HCEC 1CT (cell line): ENCODE measurements at regions not wholly inside any gene's neighbourhood (a gene's known extent, or its start where the extent isn't known, plus 50 kb on each side); places are given as distances from the start of the nearest gene placed in this dataset.

ENCODE experiments used
- DNase-seq: peaks from one replicate; pipeline ENCODE4 v3.0.0-alpha.2; 2017

- DNase-seq: no peak
Observed at GRCh38 chr10:59090817-59091622, 85.4 kb upstream of the PHYHIPL start.

- no peak for DNase-seq
Observed at GRCh38 chr10:59093461-59093860, 83.0 kb upstream of the PHYHIPL start.

GRCh38 chr10:59096631-59097030, 79.8 kb upstream of the PHYHIPL start:
- DNase-seq: no peak

- DNase-seq: peak; percentile 71
Observed at GRCh38 chr10:59098387-59098786, 78.1 kb upstream of the PHYHIPL start.

- DNase-seq: peak; percentile 33
Observed at GRCh38 chr10:59098831-59099452, 77.5 kb upstream of the PHYHIPL start.

GRCh38 chr10:59099481-59099880, 77.0 kb upstream of the PHYHIPL start:
- DNase-seq: peak; percentile 13

GRCh38 chr10:59102394-59102793, 74.0 kb upstream of the PHYHIPL start:
- DNase-seq: no peak

- no peak for DNase-seq
Observed at GRCh38 chr10:59104186-59104585, 72.3 kb upstream of the PHYHIPL start.

- DNase-seq: no peak
Observed at GRCh38 chr10:59106441-59106840, 70.0 kb upstream of the PHYHIPL start.

GRCh38 chr10:59107147-59107546, 69.3 kb upstream of the PHYHIPL start:
- DNase-seq: no peak

GRCh38 chr10:59108296-59108870, 68.1 kb upstream of the PHYHIPL start:
- DNase-seq: no peak

- DNase-seq: no peak
Observed at GRCh38 chr10:59108886-59109288, 67.6 kb upstream of the PHYHIPL start.

GRCh38 chr10:59109826-59110225, 66.6 kb upstream of the PHYHIPL start:
- no peak for DNase-seq

- DNase-seq: no peak
Observed at GRCh38 chr10:59124187-59124586, 52.3 kb upstream of the PHYHIPL start.

- DNase-seq: no peak
Observed at GRCh38 chr10:59125666-59126065, 50.8 kb upstream of the PHYHIPL start.

- DNase-seq: no peak
Observed at GRCh38 chr10:59126261-59126660, 50.2 kb upstream of the PHYHIPL start.
